Pons (tissue), 1 donor: ENCODE measurements at regions not wholly inside any gene's neighbourhood (a gene's known extent, or its start where the extent isn't known, plus 50 kb on each side); places are given as distances from the start of the nearest gene placed in this dataset.

Experiments used
- DNase-seq: peaks from one replicate; pipeline ENCODE4 v3.0.0-alpha.2; 2016; ENCODE audit warnings: low spot score

- no peak for DNase-seq
Measured at GRCh38 chr5:136529081-136529480, 163.7 kb upstream of the TRPC7 start.

- DNase-seq, result no peak
Measured at GRCh38 chr5:136528481-136529030, 163.2 kb upstream of the TRPC7 start.

- no peak for DNase-seq
Measured at GRCh38 chr5:136527311-136527710, 162.0 kb upstream of the TRPC7 start.

- DNase-seq, result no peak
Measured at GRCh38 chr5:136526791-136527190, 161.4 kb upstream of the TRPC7 start.

GRCh38 chr5:136526021-136526420, 160.7 kb upstream of the TRPC7 start:
- no peak for DNase-seq

- no peak for DNase-seq
Measured at GRCh38 chr5:136525597-136525996, 160.3 kb upstream of the TRPC7 start.

GRCh38 chr5:136522217-136522956, 157.0 kb upstream of the TRPC7 start:
- no peak for DNase-seq

GRCh38 chr5:136521696-136522095, 156.4 kb upstream of the TRPC7 start:
- DNase-seq, result no peak

- no peak for DNase-seq
Measured at GRCh38 chr5:136518814-136519213, 153.5 kb upstream of the TRPC7 start.

GRCh38 chr5:136518174-136518573, 152.8 kb upstream of the TRPC7 start:
- no peak for DNase-seq

GRCh38 chr5:136517755-136518154, 152.4 kb upstream of the TRPC7 start:
- no peak for DNase-seq

GRCh38 chr5:136516637-136517036, 151.3 kb upstream of the TRPC7 start:
- DNase-seq, result no peak

GRCh38 chr5:136513430-136513829, 148.1 kb upstream of the TRPC7 start:
- DNase-seq, result no peak

- no peak for DNase-seq
Measured at GRCh38 chr5:136511046-136511445, 145.7 kb upstream of the TRPC7 start.

GRCh38 chr5:136510481-136510880, 145.1 kb upstream of the TRPC7 start:
- no peak for DNase-seq

- no peak for DNase-seq
Measured at GRCh38 chr5:136506131-136506530, 140.8 kb upstream of the TRPC7 start.

GRCh38 chr5:136501133-136501532, 135.8 kb upstream of the TRPC7 start:
- DNase-seq, result no peak

- DNase-seq, result no peak
Measured at GRCh38 chr5:136492587-136492986, 127.2 kb upstream of the TRPC7 start.

GRCh38 chr5:136491806-136492205, 126.5 kb upstream of the TRPC7 start:
- DNase-seq, result no peak

- DNase-seq, result no peak
Measured at GRCh38 chr5:136484808-136485325, 119.5 kb upstream of the TRPC7 start.

GRCh38 chr5:136482206-136482605, 116.9 kb upstream of the TRPC7 start:
- DNase-seq, result no peak

GRCh38 chr5:136474466-136474865, 109.1 kb upstream of the TRPC7 start:
- no peak for DNase-seq

- DNase-seq, result no peak
Measured at GRCh38 chr5:136467632-136468031, 102.3 kb upstream of the TRPC7 start.

- no peak for DNase-seq
Measured at GRCh38 chr5:136466041-136466415, 100.7 kb upstream of the TRPC7 start.
